ENCODE measurements at regions not wholly inside any gene's neighbourhood (a gene's known extent, or its start where the extent isn't known, plus 50 kb on each side); places are given as distances from the start of the nearest gene placed in this dataset.

DNA sequence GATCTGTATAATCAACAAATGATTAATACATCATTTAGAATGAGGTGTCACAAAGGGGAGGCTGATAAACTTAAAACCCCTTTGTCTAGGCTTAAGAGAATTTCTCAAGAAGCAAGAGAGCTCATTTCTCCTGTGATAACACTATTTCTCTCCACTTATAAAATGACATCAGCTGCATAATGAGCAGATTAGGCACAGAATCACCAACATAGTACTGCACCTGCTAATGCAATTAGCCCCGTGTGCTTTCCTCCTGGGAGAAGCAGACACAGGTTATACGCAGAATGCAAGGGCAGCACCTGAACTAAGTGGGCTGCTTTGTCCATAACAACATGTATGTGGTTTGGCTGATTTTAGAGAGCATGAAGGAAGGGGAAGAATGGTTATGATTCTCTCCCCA lies 515.3 kb upstream of the CFAP20DC start:
- TF ChIP-seq, protein P1, sequence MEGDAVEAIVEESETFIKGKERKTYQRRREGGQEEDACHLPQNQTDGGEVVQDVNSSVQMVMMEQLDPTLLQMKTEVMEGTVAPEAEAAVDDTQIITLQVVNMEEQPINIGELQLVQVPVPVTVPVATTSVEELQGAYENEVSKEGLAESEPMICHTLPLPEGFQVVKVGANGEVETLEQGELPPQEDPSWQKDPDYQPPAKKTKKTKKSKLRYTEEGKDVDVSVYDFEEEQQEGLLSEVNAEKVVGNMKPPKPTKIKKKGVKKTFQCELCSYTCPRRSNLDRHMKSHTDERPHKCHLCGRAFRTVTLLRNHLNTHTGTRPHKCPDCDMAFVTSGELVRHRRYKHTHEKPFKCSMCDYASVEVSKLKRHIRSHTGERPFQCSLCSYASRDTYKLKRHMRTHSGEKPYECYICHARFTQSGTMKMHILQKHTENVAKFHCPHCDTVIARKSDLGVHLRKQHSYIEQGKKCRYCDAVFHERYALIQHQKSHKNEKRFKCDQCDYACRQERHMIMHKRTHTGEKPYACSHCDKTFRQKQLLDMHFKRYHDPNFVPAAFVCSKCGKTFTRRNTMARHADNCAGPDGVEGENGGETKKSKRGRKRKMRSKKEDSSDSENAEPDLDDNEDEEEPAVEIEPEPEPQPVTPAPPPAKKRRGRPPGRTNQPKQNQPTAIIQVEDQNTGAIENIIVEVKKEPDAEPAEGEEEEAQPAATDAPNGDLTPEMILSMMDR (IDR thresholded peaks at IDR 0.05), result no peak
- TF ChIP-seq POLR2AphosphoS5 (IDR thresholded peaks at IDR 0.05) (no peak), EP300 (IDR thresholded peaks at IDR 0.05) (no peak), POLR2A (IDR thresholded peaks at IDR 0.05) (no peak)
